K562 (cell line): ENCODE measurements at regions not wholly inside any gene's neighbourhood (a gene's known extent, or its start where the extent isn't known, plus 50 kb on each side); places are given as distances from the start of the nearest gene placed in this dataset.

ENCODE experiments used
- ATAC-seq: fragments of 200-7000 bp; cut with Tn5 transposase; 3 replicates; pipeline ENCODE4 v1.9.1; 2020; ENCODE audit warnings: moderate library complexity
- BruUV-seq: library from RNA; stranded (reverse); fragments of 400-500 nt; replicated peaks from 2 replicates; lab custom pipeline; 2021; lab: Mats Ljungman, UMichigan
- CTCF ChIA-PET: fragments of 300-600 bp; formaldehyde crosslinking; extraction: SDS; loops from one replicate; lab custom pipeline; 2021; ENCODE audit warnings: low intra/inter-chr PET ratio; lab: Yijun Ruan, JAX
- POLR2A ChIA-PET: fragments of 300-600, 350-650 bp; sonication (Branson Sonifier 250); formaldehyde crosslinking; extraction: SDS; loops from one replicate; lab custom pipeline; 2021; ENCODE audit warnings: antibody characterized with exemption, inconsistent platforms; lab: Yijun Ruan, JAX
- DNase-seq, 4 experiments: peaks; one replicate each; pipeline versions ENCODE4 v3.0.0 to v3.0.0-alpha.2; 2011 to 2018; ENCODE audit warnings: low spot score in 3 of 4, mixed read lengths in 3 of 4; ENCODE audit errors: extremely low read depth in 1 of 4
- FAIRE-seq: peaks from 2 replicates; lab custom pipeline; 2011; peaks lifted over from hg19 to GRCh38; lab: Jason Lieb, UNC
- H2AFZ ChIP-seq: 2 replicates; pipeline ENCODE4 v1.6.0; 2011; ENCODE audit warnings: low read depth, low read length, control low read depth, inconsistent platforms
- H3K27ac ChIP-seq: fragments of 200-600 bp; 3 replicates; pipeline ENCODE4 v1.8.0; 2011; ENCODE audit warnings: low read depth, mild to moderate bottlenecking, control low read depth, inconsistent platforms, low read length, moderate library complexity, mixed read lengths; ENCODE audit errors: extremely low read depth
- H3K27me3 ChIP-seq, 2 experiments: fragments of 300-600 bp in 1 of 2; 2 replicates in 1 of 2; 3 replicates in 1 of 2; pipeline versions ENCODE4 v1.6.0 to v1.8.0; 2011; ENCODE audit warnings: inconsistent platforms in 2 of 2, low read length in 2 of 2, mild to moderate bottlenecking in 1 of 2, mixed read lengths in 1 of 2, moderate library complexity in 1 of 2; ENCODE audit not compliant: control insufficient read depth in 2 of 2, insufficient read depth in 2 of 2
- H3K36me3 ChIP-seq: fragments of 300-600 bp; 3 replicates; pipeline ENCODE4 v1.8.0; 2011; ENCODE audit warnings: mild to moderate bottlenecking, low read length, inconsistent platforms; ENCODE audit not compliant: control insufficient read depth, insufficient read depth
- H3K4me1 ChIP-seq, 2 experiments: fragments of 200-600 bp in 1 of 2; replicated peaks in 1 of 2; 2 replicates in 1 of 2; 3 replicates in 1 of 2; pipeline versions ENCODE4 v1.5.1 to v1.8.0; 2011; ENCODE audit warnings: inconsistent platforms in 2 of 2, low read length in 2 of 2, mild to moderate bottlenecking in 1 of 2, mixed read lengths in 1 of 2, moderate library complexity in 1 of 2; ENCODE audit not compliant: control insufficient read depth in 2 of 2, insufficient read depth in 2 of 2
- H3K4me2 ChIP-seq: 2 replicates; pipeline ENCODE4 v1.6.1; 2011; ENCODE audit warnings: low read length, control low read depth, inconsistent platforms, mixed read lengths; ENCODE audit not compliant: insufficient read depth
- H3K4me3 ChIP-seq: fragments of 200-600 bp; sonication (generic), shearing (Covaris generic); 2 replicates; pipeline ENCODE4 v1.5.1; 2016; ENCODE audit warnings: control low read depth, inconsistent platforms
- H3K79me2 ChIP-seq: fragments of 200-600 bp; 3 replicates; pipeline ENCODE4 v1.8.0; 2011; ENCODE audit warnings: low read length, inconsistent platforms; ENCODE audit not compliant: control insufficient read depth, insufficient read depth
- H3K9ac ChIP-seq, 2 experiments: 2 replicates each; pipeline versions ENCODE4 v1.6.0 to v1.6.1; 2011; ENCODE audit warnings: low read depth in 2 of 2, low read length in 2 of 2, control low read depth in 1 of 2, inconsistent platforms in 1 of 2, mild to moderate bottlenecking in 1 of 2, mixed read lengths in 1 of 2; ENCODE audit not compliant: insufficient read depth in 1 of 2
- H3K9me1 ChIP-seq: one replicate; pipeline ENCODE4 v1.6.0; 2011; ENCODE audit warnings: inconsistent platforms, mild to moderate bottlenecking, low read length, moderate library complexity; ENCODE audit not compliant: control insufficient read depth, insufficient read depth
- H3K9me3 ChIP-seq: replicated peaks from 2 replicates; pipeline ENCODE4 v1.5.1; 2011; ENCODE audit warnings: low read depth, low read length, inconsistent platforms; ENCODE audit not compliant: control insufficient read depth, insufficient read depth
- H4K20me1 ChIP-seq: replicated peaks from 2 replicates; pipeline ENCODE4 v1.6.1; 2011; ENCODE audit warnings: low read length, inconsistent platforms, mixed read lengths; ENCODE audit not compliant: control insufficient read depth, insufficient read depth
- ARID2 ChIP-seq: fragments of 450-650 bp; IDR thresholded peaks from 2 replicates; pipeline ENCODE4 v1.6.1; 2017; ENCODE audit warnings: antibody characterized with exemption, mild to moderate bottlenecking
- E2F8 ChIP-seq: fragments of 450-650 bp; IDR thresholded peaks from 2 replicates; pipeline ENCODE4 v1.7.1; 2018; ENCODE audit warnings: mild to moderate bottlenecking, low read depth; ENCODE audit not compliant: partially characterized antibody
- LEF1 ChIP-seq: fragments of 450-650 bp; IDR thresholded peaks from 2 replicates; pipeline ENCODE4 v1.6.1; 2016; ENCODE audit warnings: mild to moderate bottlenecking
- MYBL2 ChIP-seq, 2 experiments: fragments of 450-650 bp in 1 of 2; sonication (generic) in 1 of 2; formaldehyde crosslinking in 1 of 2; IDR thresholded peaks; 2 replicates each; pipeline versions ENCODE4 v1.6.1 to v1.8.1; 2017 to 2022; ENCODE audit warnings: borderline replicate concordance in 1 of 2, inconsistent platforms in 1 of 2, low read depth in 1 of 2, mild to moderate bottlenecking in 1 of 2, missing genetic modification reagents in 1 of 2, moderate library complexity in 1 of 2
- MYNN ChIP-seq, 2 experiments: sonication (generic); formaldehyde crosslinking in 1 of 2; IDR thresholded peaks; 2 replicates each; pipeline versions ENCODE4 v1.5.0 to v1.6.1; 2016 to 2020; ENCODE audit warnings: antibody characterized with exemption in 1 of 2, missing genetic modification reagents in 1 of 2
- NR2C2 ChIP-seq, 2 experiments: fragments of 200-800 bp in 1 of 2; sonication (Bioruptor generic) in 1 of 2; sonication (generic) in 1 of 2; formaldehyde crosslinking in 1 of 2; IDR thresholded peaks; 2 replicates each; pipeline versions ENCODE4 v1.6.1 to v1.8.0; 2016 to 2022; ENCODE audit warnings: mild to moderate bottlenecking in 1 of 2, missing compliant biosample characterization in 1 of 2, missing genetic modification characterization in 1 of 2, missing genetic modification reagents in 1 of 2
- NR4A1 ChIP-seq, 2 experiments: fragments of 250-450 bp in 1 of 2; fragments of 450-650 bp in 1 of 2; sonication (Bioruptor Pico) in 1 of 2; IDR thresholded peaks; 2 replicates each; pipeline versions ENCODE4 v1.4.0 to v1.6.1; 2016 to 2020; ENCODE audit warnings: mild to moderate bottlenecking in 2 of 2, missing compliant biosample characterization in 1 of 2, missing genetic modification characterization in 1 of 2, moderate library complexity in 1 of 2
- NUFIP1 ChIP-seq: fragments of 450-650 bp; IDR thresholded peaks from 2 replicates; pipeline ENCODE4 v1.6.1; 2018; ENCODE audit not compliant: partially characterized antibody
- POLR2AphosphoS5 ChIP-seq: IDR thresholded peaks from 2 replicates; pipeline ENCODE4 v1.6.1; 2011; ENCODE audit warnings: mild to moderate bottlenecking, low read depth, low read length, moderate library complexity; ENCODE audit not compliant: control insufficient read depth, insufficient read depth
- PTTG1 ChIP-seq: fragments of 450-650 bp; IDR thresholded peaks from 2 replicates; pipeline ENCODE4 v1.6.1; 2016; ENCODE audit warnings: low read depth, mild to moderate bottlenecking, missing genetic modification characterization, missing compliant biosample characterization
- RFX5 ChIP-seq: IDR thresholded peaks from 2 replicates; pipeline ENCODE4 v1.6.1; 2011; ENCODE audit warnings: low read depth, mild to moderate bottlenecking, improper control_type of control experiment, low read length
- STAG1 ChIP-seq: sonication (generic); formaldehyde crosslinking; IDR thresholded peaks from 2 replicates; pipeline ENCODE4 v1.5.0; 2020; ENCODE audit warnings: missing genetic modification reagents, borderline replicate concordance
- SUPT5H ChIP-seq: fragments of 450-650 bp; IDR thresholded peaks from 2 replicates; pipeline ENCODE4 v1.6.1; 2016
- TAF1 ChIP-seq: IDR thresholded peaks from 2 replicates; pipeline ENCODE4 v1.6.1; 2011; ENCODE audit warnings: mild to moderate bottlenecking, low read length, moderate library complexity; ENCODE audit not compliant: insufficient read depth, control insufficient read depth, severe bottlenecking; ENCODE audit errors: extremely low read depth
- TCF15 ChIP-seq: fragments of 250-450 bp; sonication (Bioruptor Pico); IDR thresholded peaks from 2 replicates; pipeline ENCODE4 v1.8.0; 2022; ENCODE audit warnings: moderate library complexity, mild to moderate bottlenecking, inconsistent platforms
- TFAM ChIP-seq: fragments of 250-450 bp; sonication (Bioruptor Pico); conservative IDR thresholded peaks from 2 replicates; pipeline ENCODE4 v1.5.0; 2021; ENCODE audit warnings: mild to moderate bottlenecking, moderate library complexity
- ZNF277 ChIP-seq: fragments of 250-450 bp; sonication (Bioruptor Pico); IDR thresholded peaks from 2 replicates; pipeline ENCODE4 v1.8.0; 2022; ENCODE audit warnings: inconsistent platforms, mild to moderate bottlenecking, moderate library complexity, borderline replicate concordance
- ZNF75A ChIP-seq: fragments of 450-650 bp; formaldehyde crosslinking; IDR thresholded peaks from 2 replicates; pipeline ENCODE4 v1.4.0; 2020; ENCODE audit warnings: mild to moderate bottlenecking
- in situ Hi-C: fragments of 300-500 bp; cut with MboI; formaldehyde crosslinking; loops from 4 replicates; pipeline ENCODE4 v1.15.0; 2018; ENCODE audit warnings: inconsistent platforms, mixed read lengths
- intact Hi-C: fragments of 100-400 bp; cut with micrococcal nuclease; formaldehyde crosslinking; loops from 2 replicates; pipeline ENCODE4 v1.14.2; 2022

GRCh38 chr5:106660681-106661080 is 1010.1 kb downstream of the EFNA5 start (continued):
- TF ChIP-seq MYNN (IDR thresholded peaks at IDR 0.05) (no peak), MYNN (CRISPR knock-in tag; IDR thresholded peaks at IDR 0.05) (no peak), PTTG1 (tag) (no peak), POLR2AphosphoS5 (no peak), NUFIP1 (no peak), ARID2 (no peak), TCF15 (CRISPR knock-in tag) (no peak), TAF1 (no peak), RFX5 (no peak), ZNF75A (CRISPR knock-in tag) (no peak)

GRCh38 chr5:106658150-106658549 is 1012.6 kb downstream of the EFNA5 start:
- no peaks in the 10 kb centered on the region for H3K4me1 ChIP-seq
- no peaks in the 10 kb centered on the region for H3K9me3 ChIP-seq
- no peak overlapping the region for H3K9ac ChIP-seq
- CTCF ChIA-PET, result no interaction called here
- no peak overlapping the region for H3K4me3 ChIP-seq
- intact Hi-C loops (no loop called here), in situ Hi-C loops (no loop called here)
- POLR2A ChIA-PET, result no interaction called here
- no peaks in the 10 kb centered on the region for H3K9me1 ChIP-seq
- BruUV-seq, result no TSS peak
- no peaks in the 10 kb centered on the region for H4K20me1 ChIP-seq
- H3K79me2 ChIP-seq, result no peaks in the 10 kb centered on the region
- FAIRE-seq (no peak), DNase-seq (no peak), ATAC-seq (no peak)
- no peaks in the 10 kb centered on the region for H3K27me3 ChIP-seq
- H3K36me3 ChIP-seq, result no peaks in the 10 kb centered on the region
- H2AFZ ChIP-seq, result no peak overlapping the region
- H3K4me2 ChIP-seq, result no peak overlapping the region
- H3K27ac ChIP-seq, result no peak overlapping the region
- TF ChIP-seq E2F8, result no peak
- TF ChIP-seq ZNF277, result no peak
- no peak for TF ChIP-seq STAG1 (CRISPR knock-in tag)
- TF ChIP-seq NR2C2 (CRISPR knock-in tag; IDR thresholded peaks at IDR 0.05), result no peak
- no peak for TF ChIP-seq NR2C2 (tag; IDR thresholded peaks at IDR 0.05)
- TF ChIP-seq MYBL2 (IDR thresholded peaks at IDR 0.05; ENCODE audit: low read depth), result no peak
- TF ChIP-seq MYBL2 (CRISPR knock-in tag; IDR thresholded peaks at IDR 0.05; ENCODE audit: borderline replicate concordance), result no peak
- TF ChIP-seq LEF1, result no peak
- TF ChIP-seq SUPT5H, result no peak
- TF ChIP-seq NR4A1 (CRISPR knock-in tag; IDR thresholded peaks at IDR 0.05), result no peak
- TF ChIP-seq NR4A1 (tag; IDR thresholded peaks at IDR 0.05), result no peak
- TF ChIP-seq TFAM (CRISPR knock-in tag), result no peak
